HG03139 (cell line): ENCODE measurements at regions not wholly inside any gene's neighbourhood (a gene's known extent, or its start where the extent isn't known, plus 50 kb on each side); places are given as distances from the start of the nearest gene placed in this dataset.

ENCODE experiments used
- ATAC-seq: cut with Tn5 transposase; IDR thresholded peaks from one replicate; pipeline ENCODE4 v1.9.1; 2021; ENCODE audit not compliant: unreplicated experiment

- ATAC-seq: no peak
These were observed 108.4 kb downstream of the TMCO5A start for GRCh38 chr15:38042707-38043445.

DNA sequence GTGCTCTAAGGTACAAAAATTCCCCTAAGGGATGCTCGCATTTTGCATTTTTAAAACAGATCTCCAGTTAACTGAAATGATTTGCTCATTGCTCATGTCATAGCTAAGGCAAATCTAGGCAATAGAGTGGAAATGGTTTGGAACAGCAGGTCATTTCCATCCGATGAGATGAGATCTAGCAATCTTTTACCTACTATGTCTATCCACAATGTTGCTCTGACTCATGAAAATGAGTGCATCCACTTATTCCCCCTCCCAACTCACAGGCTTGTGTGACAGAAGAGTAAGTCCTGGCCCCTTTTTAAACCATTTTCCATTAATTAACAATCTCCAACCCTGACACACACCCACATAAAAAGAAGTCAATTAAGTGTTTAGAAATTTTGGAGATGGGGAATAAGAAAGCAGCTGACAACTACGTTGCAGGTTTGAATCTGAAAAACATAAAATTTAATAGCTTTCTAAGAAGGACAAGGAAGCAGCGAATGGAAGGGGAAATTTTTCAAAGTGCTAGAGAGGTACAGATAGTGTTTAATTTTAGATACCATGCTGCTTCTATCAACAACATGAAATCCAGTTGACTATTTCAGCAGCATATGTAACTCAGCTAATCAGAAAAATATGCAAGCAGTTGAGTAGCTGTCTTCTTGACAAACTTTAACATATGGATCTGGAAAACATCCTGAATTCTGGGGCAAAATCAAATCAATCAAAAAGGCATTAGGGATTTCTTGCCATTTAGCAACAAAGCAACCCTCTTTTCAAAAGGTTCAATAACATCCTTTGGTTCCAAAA is 112.0 kb downstream of the TMCO5A start:
- ATAC-seq: no peak

- peak; percentile 40 for ATAC-seq
These were observed 113.6 kb downstream of the TMCO5A start for GRCh38 chr15:38048001-38048455.

DNA sequence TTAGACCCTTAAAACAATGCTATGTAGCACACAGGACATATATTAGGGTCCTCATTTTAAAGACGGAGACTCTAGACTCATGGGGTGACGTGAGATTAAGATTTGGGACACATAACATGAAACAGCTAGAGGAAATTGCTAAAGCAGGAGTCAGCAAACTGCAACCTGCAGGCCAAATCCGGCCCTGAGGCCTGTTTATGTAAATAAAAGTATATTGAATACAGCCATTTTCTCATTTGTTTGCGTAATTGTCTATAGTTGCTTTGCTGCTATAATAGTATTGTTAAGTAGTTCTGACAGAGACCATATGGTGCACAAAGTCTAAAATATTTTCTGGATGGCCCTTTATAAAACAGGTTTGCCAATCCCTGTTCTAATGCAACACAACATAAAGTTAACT is 115.5 kb downstream of the TMCO5A start:
- ATAC-seq: no peak

- ATAC-seq: no peak
These were observed 116.3 kb downstream of the TMCO5A start for GRCh38 chr15:38050529-38051448.

GRCh38 chr15:38053205-38053604 is 118.8 kb downstream of the TMCO5A start:
- ATAC-seq: no peak

- no peak for ATAC-seq
These were observed 119.3 kb downstream of the TMCO5A start for GRCh38 chr15:38053776-38054175.

DNA sequence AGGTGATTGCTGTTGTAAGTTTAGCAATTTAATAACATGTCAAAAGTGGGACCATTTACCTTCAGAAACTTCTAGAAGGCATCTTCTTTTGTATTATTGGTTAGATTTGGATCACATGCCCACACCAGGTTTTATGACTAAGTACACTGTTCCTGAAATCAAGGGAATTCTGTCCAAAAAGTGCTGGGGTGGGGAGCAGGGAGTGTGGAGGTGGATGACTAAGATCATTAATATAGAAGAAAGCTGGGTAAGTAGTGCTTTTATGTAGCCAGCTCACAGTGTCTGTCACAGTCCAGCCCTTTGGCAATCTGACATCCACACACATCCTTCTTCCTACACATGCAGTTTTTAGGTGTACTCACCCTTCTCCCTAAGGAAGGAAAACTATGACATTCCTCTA is 120.0 kb downstream of the TMCO5A start:
- ATAC-seq: no peak

DNA sequence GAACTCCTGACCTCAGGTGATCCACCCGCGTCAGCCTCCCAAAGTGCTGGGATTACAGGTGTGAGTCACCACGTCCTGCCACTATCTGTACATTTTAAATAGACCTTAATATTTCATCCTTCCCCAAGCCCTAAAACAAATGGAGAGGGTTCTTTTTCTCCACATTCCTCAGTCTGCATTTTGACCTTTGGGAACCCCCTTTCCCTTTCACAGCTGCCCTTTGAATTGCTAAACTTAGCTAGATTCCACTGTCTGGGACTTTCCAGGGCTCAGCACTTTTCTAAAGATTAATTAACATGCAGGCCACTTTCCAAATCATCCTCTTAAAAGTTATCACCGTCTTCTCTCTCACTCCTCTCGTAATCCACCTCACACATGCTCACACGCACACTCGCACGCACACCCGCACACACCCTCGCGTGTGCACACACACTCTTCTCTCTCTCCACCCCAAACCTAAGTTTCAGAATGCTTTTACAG is 124.2 kb downstream of the TMCO5A start:
- no peak for ATAC-seq

DNA sequence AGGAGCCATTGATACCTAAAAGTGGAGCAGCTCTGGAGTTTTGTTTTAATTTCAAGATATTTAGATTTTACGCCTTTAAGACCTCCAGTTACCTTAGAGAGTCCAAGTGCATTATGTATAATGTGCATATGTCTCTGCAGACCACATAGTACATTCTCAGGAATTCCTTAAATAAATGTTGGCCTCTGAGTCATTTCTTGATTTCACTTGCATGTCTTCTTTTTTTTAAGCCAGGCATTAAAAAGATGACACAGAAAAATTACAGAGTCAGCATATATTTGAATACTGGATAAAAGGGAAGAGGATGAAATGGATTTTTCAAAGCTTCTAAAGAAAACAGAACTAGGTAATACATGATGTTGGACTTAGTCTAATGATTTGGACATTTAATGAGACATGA is 125.2 kb downstream of the TMCO5A start:
- ATAC-seq: no peak

- no peak for ATAC-seq
These were observed 127.6 kb downstream of the TMCO5A start for GRCh38 chr15:38061856-38062649.

- ATAC-seq: no peak
These were observed 128.3 kb downstream of the TMCO5A start for GRCh38 chr15:38062696-38063095.

GRCh38 chr15:38065721-38066345 is 131.4 kb downstream of the TMCO5A start:
- ATAC-seq: no peak

DNA sequence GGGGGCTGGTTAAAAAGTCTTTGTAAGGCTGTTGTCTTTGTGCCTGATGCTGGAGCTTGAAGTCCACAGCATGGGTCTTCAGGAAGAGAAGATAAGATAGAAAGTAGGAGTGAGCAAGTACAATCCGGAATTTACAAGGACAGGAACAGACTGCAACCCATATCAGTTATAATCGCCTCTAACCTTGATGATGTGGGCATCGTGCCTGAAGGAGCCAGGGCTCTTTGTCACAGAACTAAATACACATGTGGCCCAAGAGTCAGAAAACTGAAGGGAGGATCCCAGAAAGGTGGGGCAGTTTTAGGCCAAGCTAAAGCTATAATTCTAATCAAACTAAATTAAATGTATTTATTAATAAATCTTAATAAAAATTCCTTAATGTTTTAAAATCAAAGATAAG is 132.2 kb downstream of the TMCO5A start:
- no peak for ATAC-seq

DNA sequence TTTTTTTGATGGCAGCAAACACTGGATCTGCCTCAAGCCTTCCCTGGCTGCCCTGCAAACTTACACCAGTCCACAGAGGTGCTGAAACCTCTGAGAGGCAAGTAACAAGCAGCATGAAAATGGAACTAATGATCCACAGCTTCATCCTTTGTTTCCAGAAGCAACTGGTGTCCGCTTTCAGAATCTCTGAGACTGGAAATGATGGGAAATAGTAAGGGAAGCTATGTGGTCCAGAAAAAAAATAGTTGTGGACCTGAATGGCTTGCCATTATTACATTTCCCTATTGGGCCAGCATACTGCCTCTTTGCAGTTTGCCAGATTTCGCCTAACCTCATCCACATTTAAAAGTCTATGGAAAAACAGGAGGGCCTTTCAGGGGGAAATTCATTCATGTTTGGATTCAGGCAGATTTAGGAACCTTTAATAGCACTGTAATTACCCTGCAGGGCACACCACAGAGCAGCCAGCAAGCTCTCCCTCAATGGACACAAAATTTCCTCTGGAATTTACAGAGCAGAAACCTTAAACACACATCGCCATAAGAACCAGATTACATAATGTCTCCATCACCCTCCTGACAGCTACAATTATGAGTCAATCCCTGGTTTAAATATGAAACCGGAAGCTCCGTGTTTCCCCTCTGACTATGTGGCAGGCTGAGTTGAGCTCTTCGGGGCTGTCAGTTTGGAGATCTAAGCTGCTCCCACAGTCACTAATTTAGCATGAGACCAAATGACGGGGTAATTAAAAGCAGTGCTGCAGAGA is 134.4 kb downstream of the TMCO5A start:
- ATAC-seq: peak; percentile 73

DNA sequence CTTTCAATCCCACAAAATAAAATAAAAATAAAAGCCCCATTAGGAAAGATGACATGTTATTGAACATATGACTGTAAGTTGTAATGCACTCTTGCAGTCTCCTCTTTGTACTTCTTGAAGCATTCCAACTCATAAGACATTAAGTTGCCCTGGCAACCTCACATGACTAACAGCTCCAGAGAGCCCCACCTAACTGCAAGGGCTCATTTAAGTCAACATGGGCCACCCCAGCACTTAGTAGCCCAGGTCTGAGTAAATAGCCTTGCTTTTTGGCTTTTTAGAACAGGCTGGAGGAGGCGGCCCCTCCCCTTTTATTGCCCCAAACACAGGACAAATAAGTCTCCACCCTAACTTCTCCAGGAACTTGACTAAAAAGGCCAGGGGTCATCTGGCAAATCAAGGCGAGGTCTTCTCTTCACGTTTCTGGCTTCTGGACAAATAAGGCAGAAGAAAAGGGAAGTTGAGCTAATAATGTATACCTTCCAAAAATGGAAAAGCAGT is 135.1 kb downstream of the TMCO5A start:
- no peak for ATAC-seq

GRCh38 chr15:38070778-38071177 is 136.3 kb downstream of the TMCO5A start:
- no peak for ATAC-seq

GRCh38 chr15:38071211-38071972 is 137.0 kb downstream of the TMCO5A start:
- ATAC-seq: no peak
